Mucosa of gallbladder (tissue), 1 donor: ENCODE measurements at regions not wholly inside any gene's neighbourhood (a gene's known extent, or its start where the extent isn't known, plus 50 kb on each side); places are given as distances from the start of the nearest gene placed in this dataset.
"Not testable (repeated sequence)": the region's sequence is repeated elsewhere in the genome, so short reads cannot be mapped to it uniquely, and the experiment has no call there.

Experiments used
- DNase-seq: peaks from one replicate; pipeline ENCODE4 v3.0.0-alpha.2; 2020; ENCODE audit warnings: low spot score
- donor health status: DM: no; HTN: no; CAD: no.

DNA sequence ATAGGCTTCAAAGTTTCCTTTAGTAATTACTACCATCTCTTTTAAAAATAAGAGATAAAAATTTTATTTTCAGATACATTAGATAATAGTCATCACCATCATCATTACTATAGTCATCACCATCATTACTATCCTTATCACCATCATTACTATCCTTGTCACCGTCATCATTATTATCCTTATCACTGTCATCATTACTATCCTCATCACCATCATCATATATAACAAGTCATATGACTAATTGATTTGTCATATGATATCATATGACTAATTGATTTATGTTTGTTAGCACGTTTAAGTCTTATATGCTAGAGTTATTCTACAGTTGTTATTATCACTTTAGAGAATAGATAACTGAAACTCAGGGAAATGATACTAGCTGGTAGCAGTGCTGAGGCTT lies 382.1 kb upstream of the CDH18 start:
- DNase-seq = no peak

DNA sequence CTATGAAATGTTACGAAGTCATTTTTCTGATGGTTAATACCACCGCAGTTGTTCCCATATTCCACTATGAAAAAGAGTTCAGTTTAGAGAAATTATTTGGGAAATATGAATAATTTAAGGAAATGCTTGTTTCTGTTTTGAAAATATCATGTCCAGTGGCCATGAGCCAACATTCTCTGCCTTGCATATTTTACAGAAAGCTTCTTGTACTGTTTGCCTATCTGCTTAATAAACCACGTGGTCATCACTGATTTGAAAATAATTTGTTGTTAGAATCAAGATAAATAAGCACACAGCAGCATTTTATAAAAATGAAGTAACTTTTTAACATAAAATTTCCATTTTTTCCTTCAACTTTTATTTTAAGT lies 381.5 kb upstream of the CDH18 start:
- DNase-seq = no peak

DNA sequence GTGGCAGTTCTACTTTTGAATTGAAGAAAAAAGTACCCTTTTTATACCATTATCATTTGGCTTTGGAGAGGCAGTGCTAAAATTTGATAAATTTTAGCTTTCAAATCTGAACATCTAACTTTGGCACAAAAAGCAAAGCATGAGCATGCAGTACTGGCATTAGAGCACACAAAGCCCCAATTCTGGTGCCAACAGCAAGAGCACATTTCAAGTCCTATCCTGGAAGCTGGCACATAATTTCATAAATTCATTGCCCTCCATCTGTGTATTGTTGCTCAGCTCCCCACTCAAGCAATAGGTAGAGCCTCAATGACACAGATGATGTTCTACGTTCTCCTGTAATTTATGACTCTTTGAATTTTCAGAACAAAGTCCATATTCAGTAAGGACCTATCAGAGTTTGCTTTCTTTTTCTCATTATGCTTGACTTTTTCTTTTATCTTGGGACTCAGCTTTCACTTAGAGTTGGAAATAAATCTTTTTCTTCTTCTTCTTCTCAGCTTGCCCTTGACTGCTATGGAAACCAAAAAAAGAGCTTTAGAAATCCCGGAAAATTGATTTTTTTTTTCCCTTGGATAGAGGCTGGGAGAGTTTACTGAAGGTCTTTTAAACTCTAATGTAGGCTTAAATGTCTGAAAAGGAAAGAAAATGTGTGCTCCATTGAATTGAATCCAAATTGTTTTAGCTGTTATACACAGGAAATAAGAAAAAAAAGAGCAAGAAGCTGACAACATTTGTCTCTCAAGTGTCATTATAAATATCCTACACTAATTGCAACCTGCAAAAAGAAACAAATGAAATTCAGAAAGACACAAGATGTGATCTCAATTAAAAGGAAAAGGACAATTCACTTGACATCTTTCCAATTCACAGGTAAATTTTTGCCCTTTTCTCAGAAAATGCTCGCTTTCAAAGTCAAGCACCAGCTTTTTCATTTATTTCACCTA lies 380.8 kb upstream of the CDH18 start:
- no peak for DNase-seq

GRCh38 chr5:20367178-20367577 lies 379.2 kb upstream of the CDH18 start:
- peak; percentile 61 for DNase-seq

DNA sequence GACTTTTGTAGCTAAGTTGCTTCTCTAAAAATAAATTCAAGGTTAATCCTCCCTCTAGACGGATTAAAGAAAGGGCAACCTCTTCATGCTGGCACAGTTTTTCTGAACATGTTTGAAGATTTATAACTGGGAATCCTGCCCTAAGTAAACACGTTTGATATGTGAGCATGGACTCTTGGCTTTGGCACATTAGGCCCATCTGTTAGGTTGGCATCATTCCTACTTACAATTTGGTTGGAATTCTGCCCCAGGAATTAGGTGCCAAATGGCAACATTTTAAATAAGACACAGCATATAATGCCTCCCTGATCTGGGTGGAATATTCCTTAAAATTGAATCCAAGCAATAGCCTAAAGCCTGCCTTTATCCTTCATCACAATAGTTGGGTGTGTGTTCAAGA lies 372.3 kb upstream of the CDH18 start:
- DNase-seq = no peak

GRCh38 chr5:20359377-20359776 lies 371.4 kb upstream of the CDH18 start:
- DNase-seq = no peak

DNA sequence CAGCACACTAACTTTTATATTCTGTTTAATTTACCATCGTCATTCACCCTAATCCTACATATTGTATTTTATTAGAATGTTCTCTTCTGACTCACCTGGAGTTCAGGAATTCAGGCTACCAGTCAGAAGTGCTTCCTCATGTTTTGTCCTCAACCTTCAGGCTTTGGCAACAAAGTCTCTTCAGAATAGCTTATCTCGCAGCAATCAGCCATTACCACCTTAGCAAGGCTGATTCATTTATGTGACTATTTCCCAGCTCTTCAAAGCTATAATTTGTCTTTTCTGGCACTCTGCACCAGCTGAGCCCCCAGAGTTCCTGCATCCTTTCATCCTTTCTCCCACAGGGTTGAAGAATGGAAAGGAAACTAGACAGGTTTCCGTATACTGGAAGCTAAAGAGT lies 365.5 kb upstream of the CDH18 start:
- DNase-seq = no peak

GRCh38 chr5:20351849-20352248 lies 363.8 kb upstream of the CDH18 start:
- DNase-seq = no peak

DNA sequence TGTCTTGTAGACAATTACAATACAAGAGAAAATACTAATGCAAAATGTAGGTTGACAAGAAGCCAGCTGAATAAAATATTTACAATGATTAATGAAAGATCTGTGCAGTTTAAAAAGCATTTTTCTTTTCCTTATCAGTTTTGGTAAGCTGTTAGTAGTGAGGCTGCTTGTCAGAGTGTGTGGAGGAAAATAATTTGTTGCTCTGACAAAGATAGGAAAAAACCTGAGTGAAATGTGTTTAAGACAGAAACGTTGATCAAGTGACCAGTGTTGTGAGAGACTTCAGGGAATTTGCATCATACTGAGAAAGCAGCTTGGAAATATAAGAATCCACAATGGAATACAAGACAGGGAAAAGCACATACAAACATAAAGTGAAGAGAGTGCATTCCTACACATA lies 360.3 kb upstream of the CDH18 start:
- DNase-seq = no peak

DNA sequence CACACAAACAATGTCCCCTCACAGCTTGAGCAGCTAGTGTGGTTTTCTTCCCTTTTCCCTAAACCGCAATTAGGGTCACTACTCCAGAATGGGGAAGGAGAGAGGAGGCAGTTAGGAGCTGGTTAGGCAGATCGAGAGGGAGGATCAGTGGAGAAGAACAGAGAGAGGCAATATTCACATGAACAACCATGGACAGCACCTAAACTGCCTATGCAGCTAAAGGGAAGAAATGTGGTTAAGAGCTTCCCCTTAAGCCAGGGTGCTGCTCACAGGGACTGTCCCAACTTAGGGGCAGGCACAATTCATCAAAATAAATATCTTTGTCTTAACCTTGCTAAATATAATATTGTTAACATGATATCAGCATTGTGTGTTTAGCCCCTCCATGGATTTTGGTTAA lies 359.3 kb upstream of the CDH18 start:
- no peak for DNase-seq

- DNase-seq = no peak
Observed at GRCh38 chr5:20340126-20340525, 352.1 kb upstream of the CDH18 start.

DNA sequence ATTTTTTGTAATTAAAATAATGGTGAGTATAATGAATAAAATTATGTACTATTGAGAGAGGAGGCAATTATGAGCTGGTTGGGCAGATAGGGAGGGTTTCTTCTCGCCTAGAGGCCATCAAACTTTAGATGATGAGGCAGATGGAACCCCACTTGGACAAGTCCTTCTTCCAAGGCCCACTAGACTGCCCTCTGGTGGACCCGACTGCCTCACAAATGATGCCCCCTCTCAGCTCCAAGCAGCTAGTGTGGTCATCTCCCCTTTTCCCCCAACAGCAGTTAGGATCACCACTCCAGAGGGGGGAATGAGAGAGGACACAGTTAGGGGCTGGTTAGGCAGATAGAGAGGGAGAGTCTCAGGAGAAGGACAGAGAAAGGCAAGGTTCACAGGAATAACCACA lies 348.0 kb upstream of the CDH18 start:
- DNase-seq = no peak

- no peak for DNase-seq
Observed at GRCh38 chr5:20331826-20332225, 343.8 kb upstream of the CDH18 start.

GRCh38 chr5:20323323-20323722 lies 335.3 kb upstream of the CDH18 start:
- no peak for DNase-seq

- no peak for DNase-seq
Observed at GRCh38 chr5:20307391-20307790, 319.4 kb upstream of the CDH18 start.

GRCh38 chr5:20305463-20305862 lies 317.5 kb upstream of the CDH18 start:
- DNase-seq = no peak

DNA sequence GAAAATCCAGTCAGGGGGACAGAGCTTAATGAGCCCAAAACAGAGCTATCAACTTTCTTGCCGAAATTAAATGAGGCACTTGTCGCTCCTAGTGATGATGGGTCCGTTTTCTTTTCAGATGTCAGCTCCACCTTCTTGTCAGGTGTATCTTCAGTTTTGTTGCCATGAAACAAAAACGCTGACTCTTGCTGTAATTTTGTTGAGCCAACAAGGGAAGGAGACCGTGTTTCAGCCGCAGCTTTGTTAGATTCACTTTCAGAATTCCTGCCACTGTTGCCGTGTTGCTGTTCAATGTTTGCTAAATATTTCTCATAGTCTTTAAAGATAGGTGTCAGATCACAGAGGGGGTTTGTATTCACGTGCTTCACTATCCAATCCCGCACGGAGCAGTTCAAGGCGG lies 316.6 kb upstream of the CDH18 start:
- DNase-seq = not testable (repeated sequence)

DNA sequence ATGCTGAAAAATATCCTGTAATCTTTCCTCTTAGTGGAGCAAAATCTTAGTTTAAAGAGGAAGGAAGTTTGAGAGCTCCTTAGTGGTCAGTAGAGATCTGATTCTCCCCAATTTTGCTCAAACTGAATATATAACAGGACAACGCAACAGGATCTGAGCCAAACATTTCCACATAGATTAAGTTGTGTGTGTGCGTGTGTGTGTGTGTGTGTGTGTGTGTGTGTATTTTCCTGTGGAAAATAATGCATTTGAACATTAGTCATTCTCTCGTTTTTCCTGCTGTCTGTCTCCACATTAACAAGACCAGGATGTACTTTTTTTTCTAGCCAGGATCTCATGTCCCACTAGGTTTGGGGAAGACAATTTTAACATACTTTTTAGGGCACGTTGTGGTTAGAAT lies 312.1 kb upstream of the CDH18 start:
- DNase-seq = no peak

DNA sequence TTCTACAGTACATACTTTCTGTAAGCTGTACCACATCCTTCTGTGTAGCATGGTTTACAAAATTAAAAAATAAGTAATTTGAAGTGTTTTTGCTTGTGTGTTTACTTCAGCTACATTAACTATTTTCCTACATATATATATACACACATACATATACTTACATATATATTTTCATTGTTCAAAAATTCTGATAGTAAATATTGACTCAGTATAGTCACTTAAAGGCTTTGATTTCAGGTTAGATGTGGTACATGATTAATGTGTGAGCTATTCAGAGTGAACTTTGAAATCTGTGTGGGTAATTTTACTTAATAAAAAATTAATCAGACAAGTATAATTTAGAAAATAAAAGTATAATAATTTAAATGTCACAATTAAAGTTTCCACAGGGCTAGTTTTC lies 306.7 kb upstream of the CDH18 start:
- DNase-seq = no peak

DNA sequence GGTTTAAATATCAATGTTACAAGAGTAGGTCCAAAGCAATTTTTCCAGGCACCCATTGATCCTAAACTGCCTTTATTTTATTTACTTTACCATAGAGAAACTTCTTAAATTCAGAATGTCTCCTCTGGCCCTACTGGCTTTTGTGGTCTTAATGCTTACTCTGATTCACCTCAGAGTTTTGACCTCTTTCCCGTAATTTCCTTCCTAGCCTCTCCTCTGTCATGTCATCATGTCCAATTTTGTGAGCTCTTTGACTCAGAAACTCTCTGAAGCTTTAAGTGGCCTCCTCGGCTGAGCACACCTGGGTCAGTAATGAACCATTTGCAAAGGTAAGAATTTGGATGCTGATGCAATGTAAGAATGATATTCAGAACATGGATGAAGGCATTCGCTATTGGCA lies 303.8 kb upstream of the CDH18 start:
- DNase-seq = no peak

DNA sequence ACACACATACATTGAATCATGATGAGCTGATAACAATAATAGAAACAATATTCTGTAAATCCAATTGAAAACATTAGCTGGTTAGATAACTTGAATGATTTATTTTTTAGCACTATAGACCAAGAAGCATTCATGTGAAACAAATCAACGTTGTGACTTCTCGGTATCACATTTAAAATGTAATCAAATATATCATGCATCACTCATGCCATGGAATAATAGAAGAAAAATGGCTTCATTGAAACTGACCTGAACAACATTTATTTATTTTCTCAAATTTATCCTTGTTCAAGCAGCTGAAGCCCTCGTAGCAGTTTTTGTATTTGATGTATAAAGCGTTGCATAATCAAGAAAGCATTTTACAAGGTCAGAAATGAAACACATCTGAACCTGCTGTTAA lies 299.6 kb upstream of the CDH18 start:
- DNase-seq = no peak

- no peak for DNase-seq
Observed at GRCh38 chr5:20286512-20286911, 298.5 kb upstream of the CDH18 start.

DNA sequence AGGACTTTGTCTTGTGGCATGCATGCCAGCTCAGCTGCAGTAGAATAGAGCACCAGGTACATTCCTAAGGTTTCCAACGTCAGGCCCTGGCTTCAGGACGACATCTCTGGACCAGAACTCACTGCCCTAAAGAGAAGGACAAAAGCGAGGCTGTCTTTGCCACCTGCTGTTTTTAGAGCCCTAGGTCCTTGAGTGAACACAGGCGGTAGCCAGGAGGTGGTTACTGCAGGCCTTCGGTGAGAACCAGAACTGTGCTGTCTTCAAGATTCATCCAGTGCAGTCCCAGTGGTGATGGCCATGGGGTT lies 288.9 kb upstream of the CDH18 start:
- DNase-seq = no peak
